ENCODE measurements at regions not wholly inside any gene's neighbourhood (a gene's known extent, or its start where the extent isn't known, plus 50 kb on each side); places are given as distances from the start of the nearest gene placed in this dataset.

DNA sequence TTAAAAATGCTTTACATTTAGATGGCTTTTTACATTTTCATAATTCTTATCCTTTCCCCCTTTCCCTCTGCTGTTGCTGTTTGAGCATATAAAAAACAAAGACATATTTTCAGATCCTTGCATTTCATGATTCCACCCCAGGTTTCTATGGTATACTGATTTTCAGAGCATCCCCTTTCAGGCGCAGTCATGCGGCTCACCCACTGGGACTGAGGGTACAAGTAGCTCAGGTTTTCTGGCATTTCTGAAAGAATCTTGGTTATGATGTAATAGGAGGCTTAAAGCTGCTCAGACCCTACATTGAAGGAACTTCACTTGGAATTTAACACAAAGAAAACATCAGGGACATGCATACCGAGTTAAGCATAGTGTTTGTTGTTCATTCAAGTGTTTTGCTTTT is 310.8 kb downstream of the ETAA1 start:
- H3K27ac ChIP-seq (ENCODE audit: low read depth in 1 of 2, low read length in 2 of 2), result no peak overlapping the region
- intact Hi-C loops (cut with micrococcal nuclease), result no loop called here

GRCh38 chr2:67709835-67710234 is 312.7 kb downstream of the ETAA1 start:
- H3K27me3 ChIP-seq (ENCODE audit: control insufficient read depth in 2 of 2, insufficient read depth in 2 of 2, low read length in 2 of 2), result no peaks in the 10 kb centered on the region
- H3K79me2 ChIP-seq (ENCODE audit: insufficient read depth, low read length), result no peaks in the 10 kb centered on the region
- no peak for DNase-seq
- peaks cover 0 to 10% (median 0%) of the 10 kb centered on the region in 7 donors for H3K9me3 Mint-ChIP-seq
- no peaks in the 10 kb centered on the region for H4K20me1 ChIP-seq (ENCODE audit: insufficient read depth, low read length)
- no peaks in the 10 kb centered on the region for H3K4me1 Mint-ChIP-seq
- H3K36me3 Mint-ChIP-seq, result no peaks in the 10 kb centered on the region
- intact Hi-C loops (cut with micrococcal nuclease), result no loop called here
- H2AFZ ChIP-seq (ENCODE audit: insufficient read depth, low read depth, low read length, poor library complexity, severe bottlenecking), result no peak overlapping the region
- H3K4me2 ChIP-seq (replicated peaks; ENCODE audit: extremely low read depth, low read length, poor library complexity, severe bottlenecking), result no peak overlapping the region
- no peak overlapping the region for H3K9ac ChIP-seq (ENCODE audit: insufficient read depth, low read length, poor library complexity, severe bottlenecking)
- H3K27ac ChIP-seq (ENCODE audit: low read depth in 1 of 2, low read length in 2 of 2), result no peak overlapping the region
- H3K4me3 ChIP-seq (replicated peaks in 1 of 3; ENCODE audit: low read depth in 2 of 3, low read length in 3 of 3), result no peak overlapping the region
- no CpG with 5 or more reads among the region's 2 CpGs for WGBS (ENCODE audit: insufficient coverage)
- no peak overlapping the region for H3K4me3 Mint-ChIP-seq
- no peaks in the 10 kb centered on the region for H3K4me1 ChIP-seq (ENCODE audit: control insufficient read depth in 1 of 2, insufficient read depth in 2 of 2, low read length in 2 of 2)
- no peak for TF ChIP-seq CTCF (IDR thresholded peaks at IDR 0.05)
- no peaks in the 10 kb centered on the region for H3K36me3 ChIP-seq (replicated peaks in 1 of 2; ENCODE audit: control insufficient read depth in 1 of 2, insufficient read depth in 2 of 2, low read length in 2 of 2)
- no peak overlapping the region for H3K27ac Mint-ChIP-seq
- H3K9me3 ChIP-seq (replicated peaks in 1 of 2; ENCODE audit: control insufficient read depth in 1 of 2, insufficient read depth in 1 of 2, low read length in 2 of 2), result no peaks in the 10 kb centered on the region
- peaks cover 0 to 1% (median 0%) of the 10 kb centered on the region in 3 donors for H3K27me3 Mint-ChIP-seq (ENCODE audit: low read depth in 3 of 3)

More for the DNA sequence above, 310.8 kb downstream of the ETAA1 start:
- H3K27me3 ChIP-seq (ENCODE audit: control insufficient read depth in 2 of 2, insufficient read depth in 2 of 2, low read length in 2 of 2), result no peaks in the 10 kb centered on the region
- Mint-ChIP-seq H3K9me3 (peaks cover 0 to 7% (median 0%) of the 10 kb centered on the region in 7 donors), H3K4me1 (no peaks in the 10 kb centered on the region), H3K4me3 (no peak overlapping the region), H3K36me3 (no peaks in the 10 kb centered on the region), H3K27ac (no peak overlapping the region), H3K27me3 (ENCODE audit: low read depth in 3 of 3) (no peaks in the 10 kb centered on the region)
- H3K4me1 ChIP-seq (ENCODE audit: control insufficient read depth in 1 of 2, insufficient read depth in 2 of 2, low read length in 2 of 2), result no peaks in the 10 kb centered on the region
- no peaks in the 10 kb centered on the region for H3K9me3 ChIP-seq (replicated peaks in 1 of 2; ENCODE audit: control insufficient read depth in 1 of 2, insufficient read depth in 1 of 2, low read length in 2 of 2)
- no peak overlapping the region for H3K4me3 ChIP-seq (replicated peaks in 1 of 3; ENCODE audit: low read depth in 2 of 3, low read length in 3 of 3)
- no peak for DNase-seq
- H2AFZ ChIP-seq (ENCODE audit: insufficient read depth, low read depth, low read length, poor library complexity, severe bottlenecking), result no peak overlapping the region
- no peak overlapping the region for H3K4me2 ChIP-seq (replicated peaks; ENCODE audit: extremely low read depth, low read length, poor library complexity, severe bottlenecking)
- H3K79me2 ChIP-seq (ENCODE audit: insufficient read depth, low read length), result no peaks in the 10 kb centered on the region
- TF ChIP-seq CTCF (IDR thresholded peaks at IDR 0.05), result no peak
- H3K9ac ChIP-seq (ENCODE audit: insufficient read depth, low read length, poor library complexity, severe bottlenecking), result no peak overlapping the region
- H4K20me1 ChIP-seq (ENCODE audit: insufficient read depth, low read length), result no peaks in the 10 kb centered on the region
- WGBS (ENCODE audit: insufficient coverage), result 100% methylated on average over 2 of the region's 3 CpGs
- H3K36me3 ChIP-seq (replicated peaks in 1 of 2; ENCODE audit: control insufficient read depth in 1 of 2, insufficient read depth in 2 of 2, low read length in 2 of 2), result no peaks in the 10 kb centered on the region
